Stimulated activated naive B cell treated with anti-CD40 and anti-IgM and Interleukin-4, amounts not matched to agents 10 μg/mL and 1 μg/mL and 100 μg/mL, for 72 hours (primary cell): ENCODE measurements at regions not wholly inside any gene's neighbourhood (a gene's known extent, or its start where the extent isn't known, plus 50 kb on each side); places are given as distances from the start of the nearest gene placed in this dataset.

Source experiments
- ATAC-seq, 2 donors: fragments of 150-1000 bp; cut with Tn5 transposase; replicated peaks; 2 replicates each; pipeline ENCODE4 v1.10.0; 2021; ENCODE audit warnings: moderate library complexity in 1 of 2
- DNase-seq: peaks from one replicate; pipeline ENCODE4 v3.0.0; 2021
- H3K27ac Mint-ChIP-seq: one replicate; pipeline ENCODE4 v1.8.0; 2022; ENCODE audit warnings: mild to moderate bottlenecking, mixed read lengths
- H3K27me3 Mint-ChIP-seq, 2 donors: one replicate each; pipeline ENCODE4 v1.8.0; 2022; ENCODE audit warnings: mixed read lengths in 2 of 2
- H3K36me3 Mint-ChIP-seq, 2 donors: one replicate each; pipeline ENCODE4 v1.8.0; 2022; ENCODE audit warnings: mixed read lengths in 2 of 2, mild to moderate bottlenecking in 1 of 2
- H3K4me1 Mint-ChIP-seq, 2 donors: one replicate each; pipeline ENCODE4 v1.8.0; 2022; ENCODE audit warnings: mixed read lengths in 2 of 2, mild to moderate bottlenecking in 1 of 2
- H3K4me3 Mint-ChIP-seq, 2 donors: one replicate each; pipeline ENCODE4 v1.8.0; 2022; ENCODE audit warnings: mild to moderate bottlenecking in 2 of 2, mixed read lengths in 2 of 2, moderate library complexity in 1 of 2
- H3K9me3 Mint-ChIP-seq, 2 donors: one replicate each; pipeline ENCODE4 v1.8.0; 2022; ENCODE audit warnings: mixed read lengths in 2 of 2, mild to moderate bottlenecking in 1 of 2

- Mint-ChIP-seq H3K4me3 (no peak overlapping the region), H3K36me3 (no peaks in the 10 kb centered on the region), H3K9me3 (no peaks in the 10 kb centered on the region), H3K4me1 (no peaks in the 10 kb centered on the region), H3K27me3 (no peaks in the 10 kb centered on the region), H3K27ac (no peak overlapping the region)
- no peak for DNase-seq
- no peak for ATAC-seq
Observed at GRCh38 chr3:115236496-115236895, 89.4 kb upstream of the ZBTB20 start.

- Mint-ChIP-seq H3K36me3 (peaks cover 2 to 8% of the 10 kb centered on the region in 2 donors), H3K4me3 (no peak overlapping the region), H3K9me3 (peaks cover 0 to 3% of the 10 kb centered on the region in 2 donors), H3K27ac (no peak overlapping the region), H3K27me3 (peaks cover 0 to 9% of the 10 kb centered on the region in 2 donors), H3K4me1 (no peaks in the 10 kb centered on the region)
- no peak for ATAC-seq
- DNase-seq, result no peak
Observed at GRCh38 chr3:115239717-115240116, 92.6 kb upstream of the ZBTB20 start.

GRCh38 chr3:115244350-115244749 lies 97.3 kb upstream of the ZBTB20 start:
- ATAC-seq, result no peak
- H3K9me3 Mint-ChIP-seq, result peaks cover 0 to 3% of the 10 kb centered on the region in 2 donors
- peaks cover 0 to 9% of the 10 kb centered on the region in 2 donors for H3K27me3 Mint-ChIP-seq
- DNase-seq, result no peak
- no peaks in the 10 kb centered on the region for H3K4me1 Mint-ChIP-seq
- peaks cover 2 to 8% of the 10 kb centered on the region in 2 donors for H3K36me3 Mint-ChIP-seq
- no peak overlapping the region for H3K27ac Mint-ChIP-seq
- no peak overlapping the region for H3K4me3 Mint-ChIP-seq

GRCh38 chr3:115245438-115245837 lies 98.3 kb upstream of the ZBTB20 start:
- Mint-ChIP-seq H3K4me3 (no peak overlapping the region), H3K4me1 (no peaks in the 10 kb centered on the region), H3K27me3 (peaks cover 0 to 9% of the 10 kb centered on the region in 2 donors), H3K9me3 (peaks cover 0 to 3% of the 10 kb centered on the region in 2 donors), H3K36me3 (peaks cover 2 to 8% of the 10 kb centered on the region in 2 donors), H3K27ac (no peak overlapping the region)
- no peak for ATAC-seq
- no peak for DNase-seq

GRCh38 chr3:115245899-115246298 lies 98.8 kb upstream of the ZBTB20 start:
- Mint-ChIP-seq H3K4me1 (no peaks in the 10 kb centered on the region), H3K9me3 (peaks cover 0 to 3% of the 10 kb centered on the region in 2 donors), H3K36me3 (peaks cover 2 to 8% of the 10 kb centered on the region in 2 donors), H3K27ac (no peak overlapping the region), H3K4me3 (no peak overlapping the region), H3K27me3 (peaks cover 0 to 9% of the 10 kb centered on the region in 2 donors)
- DNase-seq, result no peak
- no peak for ATAC-seq

- peaks cover 0 to 3% of the 10 kb centered on the region in 2 donors for H3K9me3 Mint-ChIP-seq
- no peak overlapping the region for H3K27ac Mint-ChIP-seq
- no peak overlapping the region for H3K4me3 Mint-ChIP-seq
- H3K36me3 Mint-ChIP-seq, result peaks cover 2 to 8% of the 10 kb centered on the region in 2 donors
- DNase-seq (no peak), ATAC-seq (no peak)
- peaks cover 0 to 9% of the 10 kb centered on the region in 2 donors for H3K27me3 Mint-ChIP-seq
- no peaks in the 10 kb centered on the region for H3K4me1 Mint-ChIP-seq
Observed at GRCh38 chr3:115246461-115247020, 99.5 kb upstream of the ZBTB20 start.

- H3K27ac Mint-ChIP-seq, result no peak overlapping the region
- no peaks in the 10 kb centered on the region for H3K4me1 Mint-ChIP-seq
- DNase-seq, result no peak
- H3K9me3 Mint-ChIP-seq, result peaks cover 0 to 3% of the 10 kb centered on the region in 2 donors
- ATAC-seq, result no peak
- no peak overlapping the region for H3K4me3 Mint-ChIP-seq
- H3K27me3 Mint-ChIP-seq, result peaks cover 0 to 3% of the 10 kb centered on the region in 2 donors
- H3K36me3 Mint-ChIP-seq, result peaks cover 0 to 5% of the 10 kb centered on the region in 2 donors
Observed at GRCh38 chr3:115248274-115248673, 101.2 kb upstream of the ZBTB20 start.

- Mint-ChIP-seq H3K36me3 (peaks cover 2 to 5% of the 10 kb centered on the region in 2 donors), H3K4me3 (no peak overlapping the region), H3K27ac (no peak overlapping the region), H3K27me3 (peaks cover 5 to 13% of the 10 kb centered on the region in 2 donors), H3K9me3 (peaks cover 10 to 11% of the 10 kb centered on the region in 2 donors), H3K4me1 (no peaks in the 10 kb centered on the region)
- DNase-seq (no peak), ATAC-seq (no peak)
Observed at GRCh38 chr3:115251509-115251908, 104.4 kb upstream of the ZBTB20 start.

- Mint-ChIP-seq H3K36me3 (peaks cover 2 to 5% of the 10 kb centered on the region in 2 donors), H3K4me3 (no peak overlapping the region), H3K27me3 (peaks cover 5 to 13% of the 10 kb centered on the region in 2 donors), H3K4me1 (no peaks in the 10 kb centered on the region), H3K27ac (no peak overlapping the region), H3K9me3 (peaks cover 13 to 15% of the 10 kb centered on the region in 2 donors)
- ATAC-seq (no peak), DNase-seq (no peak)
Observed at GRCh38 chr3:115252679-115253078, 105.6 kb upstream of the ZBTB20 start.

GRCh38 chr3:115254492-115255196 lies 107.6 kb upstream of the ZBTB20 start:
- Mint-ChIP-seq H3K27me3 (peaks cover 5 to 13% of the 10 kb centered on the region in 2 donors), H3K9me3 (peaks cover 13 to 15% of the 10 kb centered on the region in 2 donors), H3K4me1 (no peaks in the 10 kb centered on the region), H3K4me3 (no peak overlapping the region), H3K27ac (peak overlapping the region; percentile 52), H3K36me3 (peaks cover 2 to 5% of the 10 kb centered on the region in 2 donors)
- DNase-seq (no peak), ATAC-seq (no peak)

GRCh38 chr3:115255197-115255585 lies 108.1 kb upstream of the ZBTB20 start:
- ATAC-seq (no peak), DNase-seq (no peak)
- Mint-ChIP-seq H3K27me3 (peaks cover 5 to 13% of the 10 kb centered on the region in 2 donors), H3K36me3 (peaks cover 2 to 5% of the 10 kb centered on the region in 2 donors), H3K4me3 (no peak overlapping the region), H3K27ac (no peak overlapping the region), H3K9me3 (peaks cover 13 to 15% of the 10 kb centered on the region in 2 donors), H3K4me1 (no peaks in the 10 kb centered on the region)

- no peak for DNase-seq
- H3K4me3 Mint-ChIP-seq, result no peak overlapping the region
- no peak for ATAC-seq
- no peaks in the 10 kb centered on the region for H3K27me3 Mint-ChIP-seq
- H3K27ac Mint-ChIP-seq, result no peak overlapping the region
- peaks cover 0 to 1% of the 10 kb centered on the region in 2 donors for H3K36me3 Mint-ChIP-seq
- H3K9me3 Mint-ChIP-seq, result peaks cover 0 to 3% of the 10 kb centered on the region in 2 donors
- H3K4me1 Mint-ChIP-seq, result no peaks in the 10 kb centered on the region
Observed at GRCh38 chr3:115270849-115271248, 123.8 kb upstream of the ZBTB20 start.

- Mint-ChIP-seq H3K36me3 (no peaks in the 10 kb centered on the region), H3K27ac (no peak overlapping the region), H3K4me3 (no peak overlapping the region), H3K9me3 (peaks cover 0 to 3% of the 10 kb centered on the region in 2 donors), H3K27me3 (no peaks in the 10 kb centered on the region), H3K4me1 (no peaks in the 10 kb centered on the region)
- no peak for ATAC-seq
- DNase-seq, result no peak
Observed at GRCh38 chr3:115272036-115272824, 125.1 kb upstream of the ZBTB20 start.

- ATAC-seq (no peak), DNase-seq (no peak)
- H3K27me3 Mint-ChIP-seq, result no peaks in the 10 kb centered on the region
- no peak overlapping the region for H3K4me3 Mint-ChIP-seq
- H3K27ac Mint-ChIP-seq, result no peak overlapping the region
- H3K4me1 Mint-ChIP-seq, result no peaks in the 10 kb centered on the region
- H3K36me3 Mint-ChIP-seq, result peaks cover 0 to 1% of the 10 kb centered on the region in 2 donors
- peaks cover 3% of the 10 kb centered on the region in 2 donors for H3K9me3 Mint-ChIP-seq
Observed at GRCh38 chr3:115275896-115276295, 128.8 kb upstream of the ZBTB20 start.
